Lung (tissue), 11 donors: ENCODE measurements at regions not wholly inside any gene's neighbourhood (a gene's known extent, or its start where the extent isn't known, plus 50 kb on each side); places are given as distances from the start of the nearest gene placed in this dataset.
"Not testable (repeated sequence)": the region's sequence is repeated elsewhere in the genome, so short reads cannot be mapped to it uniquely, and the experiment has no call there.

Experiments used
- ATAC-seq: fragments of 200-7000 bp; cut with Tn5 transposase; one replicate; pipeline ENCODE4 v1.9.1; 2020; ENCODE audit warnings: moderate number of reproducible peaks; ENCODE audit not compliant: insufficient read depth, low FRiP score
- DNase-seq, 3 donors: peaks; one replicate each; pipeline ENCODE4 v3.0.0-alpha.2; 2013 to 2017
- H3K27ac ChIP-seq, 2 donors: one replicate each; pipeline ENCODE4 v1.5.1; 2013; ENCODE audit warnings: mild to moderate bottlenecking in 2 of 2, moderate library complexity in 2 of 2, control low read depth in 1 of 2, inconsistent platforms in 1 of 2, low read depth in 1 of 2, low read length in 1 of 2
- H3K27me3 ChIP-seq, 3 donors: one replicate each; pipeline ENCODE4 v1.5.1; 2013; ENCODE audit warnings: low read length in 2 of 3; ENCODE audit not compliant: control insufficient read depth in 3 of 3, insufficient read depth in 3 of 3
- H3K36me3 ChIP-seq, 4 donors: one replicate each; pipeline ENCODE4 v1.5.1; 2013; ENCODE audit warnings: low read length in 4 of 4, mild to moderate bottlenecking in 1 of 4, moderate library complexity in 1 of 4; ENCODE audit not compliant: control insufficient read depth in 4 of 4, insufficient read depth in 4 of 4
- H3K4me1 ChIP-seq, 5 donors: one replicate each; pipeline ENCODE4 v1.5.1; 2013; ENCODE audit warnings: low read length in 5 of 5, mild to moderate bottlenecking in 2 of 5, moderate library complexity in 1 of 5; ENCODE audit not compliant: control insufficient read depth in 5 of 5, insufficient read depth in 5 of 5
- H3K4me3 ChIP-seq: one replicate; pipeline ENCODE4 v1.5.1; 2013; ENCODE audit warnings: mild to moderate bottlenecking, control low read depth, moderate library complexity
- H3K9ac ChIP-seq, 2 donors: one replicate each; pipeline ENCODE4 v1.5.1; 2013; ENCODE audit warnings: low read length in 2 of 2, control low read depth in 1 of 2; ENCODE audit not compliant: insufficient read depth in 1 of 2
- H3K9me3 ChIP-seq, 4 donors: one replicate each; pipeline ENCODE4 v1.5.1; 2013; ENCODE audit warnings: low read length in 3 of 4, mild to moderate bottlenecking in 1 of 4, moderate library complexity in 1 of 4; ENCODE audit not compliant: control insufficient read depth in 4 of 4, insufficient read depth in 3 of 4
- WGBS, 2 donors: extraction: QIAGEN DNeasy Blood & Tissue Kit; methylation state at CpG; one replicate each; pipeline ENCODE4 v1.1.7; 2013; 5-methylcytosine and 5-hydroxymethylcytosine counted together
- TF ChIP-seq, protein P1 (sequence below): IDR thresholded peaks from 2 replicates; pipeline ENCODE4 v1.5.1; 2012; ENCODE audit warnings: mild to moderate bottlenecking; ENCODE audit errors: control extremely low read depth, extremely low read depth
- donor health status: control.
- donor health status: control.
- donor health status: Bipolar disorder and iron deficiency.
- donor health status: healthy.
- donor health status: DM: yes; HTN: yes; CAD: no.

DNA sequence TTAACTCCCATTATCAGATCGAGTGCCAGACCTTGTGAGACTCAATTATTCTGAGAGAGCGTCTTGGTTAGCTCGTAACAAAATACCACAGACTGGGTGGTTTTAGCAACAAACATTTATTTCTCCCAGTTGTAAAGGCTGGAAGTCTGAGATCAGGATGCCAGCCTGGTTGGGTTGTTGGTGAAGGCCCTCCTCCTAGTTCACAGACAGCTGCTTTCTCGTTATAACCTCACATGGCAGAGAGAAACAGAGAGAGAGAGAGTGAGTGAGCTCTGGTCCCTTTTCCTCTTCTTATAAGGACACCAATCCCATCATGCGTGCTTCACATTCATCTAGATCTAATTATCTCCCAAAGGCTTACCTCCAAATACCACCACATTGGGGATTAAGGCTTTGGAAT lies 114.2 kb upstream of the SLC24A2 start:
- Histone ChIP-seq H3K4me3 (no peak overlapping the region), H3K4me1 (no peaks in the 10 kb centered on the region), H3K36me3 (no peaks in the 10 kb centered on the region), H3K27ac (no peak overlapping the region), H3K9ac (no peak overlapping the region), H3K9me3 (peaks cover 0 to 3% (median 0%) of the 10 kb centered on the region in 4 donors), H3K27me3 (no peaks in the 10 kb centered on the region)
- WGBS, 2 donors, result 72 to 82% methylated on average over 5 of the region's 5 CpGs
- TF ChIP-seq, protein P1, sequence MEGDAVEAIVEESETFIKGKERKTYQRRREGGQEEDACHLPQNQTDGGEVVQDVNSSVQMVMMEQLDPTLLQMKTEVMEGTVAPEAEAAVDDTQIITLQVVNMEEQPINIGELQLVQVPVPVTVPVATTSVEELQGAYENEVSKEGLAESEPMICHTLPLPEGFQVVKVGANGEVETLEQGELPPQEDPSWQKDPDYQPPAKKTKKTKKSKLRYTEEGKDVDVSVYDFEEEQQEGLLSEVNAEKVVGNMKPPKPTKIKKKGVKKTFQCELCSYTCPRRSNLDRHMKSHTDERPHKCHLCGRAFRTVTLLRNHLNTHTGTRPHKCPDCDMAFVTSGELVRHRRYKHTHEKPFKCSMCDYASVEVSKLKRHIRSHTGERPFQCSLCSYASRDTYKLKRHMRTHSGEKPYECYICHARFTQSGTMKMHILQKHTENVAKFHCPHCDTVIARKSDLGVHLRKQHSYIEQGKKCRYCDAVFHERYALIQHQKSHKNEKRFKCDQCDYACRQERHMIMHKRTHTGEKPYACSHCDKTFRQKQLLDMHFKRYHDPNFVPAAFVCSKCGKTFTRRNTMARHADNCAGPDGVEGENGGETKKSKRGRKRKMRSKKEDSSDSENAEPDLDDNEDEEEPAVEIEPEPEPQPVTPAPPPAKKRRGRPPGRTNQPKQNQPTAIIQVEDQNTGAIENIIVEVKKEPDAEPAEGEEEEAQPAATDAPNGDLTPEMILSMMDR, result no peak
- ATAC-seq, result no peak
- DNase-seq, result no peak

DNA sequence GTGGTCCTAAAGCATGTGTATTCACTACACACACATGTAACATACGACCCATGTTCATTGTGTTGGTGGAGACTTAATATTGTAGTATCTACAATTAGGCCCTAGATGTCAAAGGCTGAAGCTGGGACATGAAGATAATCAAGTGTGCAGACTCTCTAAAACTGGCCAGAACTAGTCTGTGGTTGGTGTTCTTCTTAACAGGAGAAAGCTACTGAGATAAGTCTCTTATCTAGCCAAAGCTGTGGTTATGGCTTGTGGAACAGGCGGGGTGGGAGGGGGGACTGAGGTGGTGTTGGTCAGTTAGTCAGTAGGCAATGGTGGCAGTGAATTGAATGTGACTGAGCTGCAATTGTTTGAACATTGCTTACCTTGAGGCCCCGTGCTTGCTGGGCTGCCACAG lies 112.7 kb upstream of the SLC24A2 start:
- TF ChIP-seq, protein P1, result no peak
- no peak overlapping the region for H3K27ac ChIP-seq
- no peaks in the 10 kb centered on the region for H3K4me1 ChIP-seq
- DNase-seq (no peak), ATAC-seq (no peak)
- H3K9me3 ChIP-seq, result peaks cover 0 to 3% (median 0%) of the 10 kb centered on the region in 4 donors
- WGBS, 2 donors, result 85 to 92% methylated on average over 3 of the region's 3 CpGs
- H3K36me3 ChIP-seq, result no peaks in the 10 kb centered on the region
- H3K9ac ChIP-seq, result no peak overlapping the region
- no peak overlapping the region for H3K4me3 ChIP-seq
- H3K27me3 ChIP-seq, result no peaks in the 10 kb centered on the region

DNA sequence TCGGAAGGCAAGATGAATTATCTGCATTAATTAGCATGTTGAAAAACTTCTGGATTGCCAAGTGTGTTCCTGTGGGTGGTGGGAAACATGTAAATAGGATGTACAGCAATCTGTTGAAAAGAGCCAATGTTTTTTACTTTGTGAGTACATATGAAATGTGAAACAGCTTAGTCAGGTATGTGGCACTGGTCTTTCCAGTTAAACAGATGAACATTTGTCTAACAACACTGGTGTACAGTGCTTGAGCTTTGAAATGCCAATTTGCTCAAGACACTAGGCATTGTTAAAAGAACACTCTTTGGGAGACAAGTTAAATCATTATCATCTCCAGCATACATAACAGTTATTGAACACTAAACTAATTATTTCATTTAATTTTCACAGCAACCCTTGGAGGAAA lies 107.3 kb upstream of the SLC24A2 start:
- no peak overlapping the region for H3K9ac ChIP-seq
- WGBS, 2 donors, result 80 to 90% methylated on average over 1 of the region's 1 CpG

DNA sequence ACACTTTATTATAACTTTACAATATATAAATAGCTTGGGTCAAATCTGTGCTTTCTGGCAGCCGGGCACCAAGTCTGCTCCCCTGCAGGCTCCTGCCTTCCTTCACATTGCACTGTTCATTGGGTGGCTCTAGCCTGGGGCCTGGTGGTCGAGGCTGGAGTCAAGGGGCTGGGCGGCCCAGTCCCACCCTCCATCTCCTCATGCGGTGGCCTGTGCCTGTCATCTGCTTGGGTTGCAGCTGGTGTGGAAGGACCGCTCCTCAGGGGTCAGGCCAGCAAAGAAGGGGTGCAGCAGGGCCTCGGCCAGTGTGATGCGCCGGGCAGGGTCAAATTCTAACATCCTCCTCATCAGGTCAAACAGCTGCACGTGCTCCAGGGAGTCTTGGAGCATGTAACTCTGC lies 106.7 kb upstream of the SLC24A2 start:
- not testable (repeated sequence) for H3K36me3 ChIP-seq, H3K9me3 ChIP-seq, H3K4me3 ChIP-seq, ATAC-seq, H3K27me3 ChIP-seq, DNase-seq, H3K9ac ChIP-seq
- Histone ChIP-seq H3K27ac (peak overlapping the region in 1 of 2 donors; percentile 66), H3K4me1 (peaks cover 0 to 23% (median 0%) of the 10 kb centered on the region in 5 donors)
- WGBS, 2 donors, result 87 to 93% methylated on average over 5 to 9 of the region's 9 CpGs

More for the DNA sequence above, 107.3 kb upstream of the SLC24A2 start:
- H3K4me1 ChIP-seq, result peaks cover 0 to 23% (median 0%) of the 10 kb centered on the region in 5 donors
- H3K36me3 ChIP-seq, result no peaks in the 10 kb centered on the region
- H3K27ac ChIP-seq, result no peak overlapping the region
- no peaks in the 10 kb centered on the region for H3K27me3 ChIP-seq
- DNase-seq, result peak in 1 of 3 donors; percentile 3
- H3K4me3 ChIP-seq, result no peak overlapping the region
- H3K9me3 ChIP-seq, result peaks cover 0 to 3% (median 0%) of the 10 kb centered on the region in 4 donors
- ATAC-seq, result no peak
- TF ChIP-seq, protein P1, result no peak
